Type B pancreatic cell (in vitro differentiated cells): ENCODE measurements at regions not wholly inside any gene's neighbourhood (a gene's known extent, or its start where the extent isn't known, plus 50 kb on each side); places are given as distances from the start of the nearest gene placed in this dataset.
"Not testable (repeated sequence)": the region's sequence is repeated elsewhere in the genome, so short reads cannot be mapped to it uniquely, and the experiment has no call there.

Experiments
- DNase-seq: peaks from one replicate; pipeline ENCODE4 v3.0.0; 2021; ENCODE audit warnings: mixed read lengths; ENCODE audit not compliant: unreplicated experiment; ENCODE audit errors: extremely low spot score
- H3K27ac Mint-ChIP-seq: 2 replicates; pipeline ENCODE4 v1.8.0; 2021; ENCODE audit warnings: mild to moderate bottlenecking, mixed read lengths
- H3K27me3 Mint-ChIP-seq: 2 replicates; pipeline ENCODE4 v1.8.0; 2021; ENCODE audit warnings: mixed read lengths
- H3K36me3 Mint-ChIP-seq: 2 replicates; pipeline ENCODE4 v1.8.0; 2021; ENCODE audit warnings: mixed read lengths
- H3K4me1 Mint-ChIP-seq: one replicate; pipeline ENCODE4 v1.8.0; 2021; ENCODE audit warnings: mixed read lengths; ENCODE audit not compliant: unreplicated experiment
- H3K4me3 Mint-ChIP-seq: 2 replicates; pipeline ENCODE4 v1.8.0; 2021; ENCODE audit warnings: mild to moderate bottlenecking, mixed read lengths
- H3K9me3 Mint-ChIP-seq: 2 replicates; pipeline ENCODE4 v1.8.0; 2021; ENCODE audit warnings: mixed read lengths
- TF ChIP-seq, protein P1 (sequence below): fragments of 200-600 bp; sonication (generic); conservative IDR thresholded peaks from 2 replicates; pipeline ENCODE4 v1.5.0; 2021; ENCODE audit warnings: antibody characterized with exemption, mild to moderate bottlenecking

DNA sequence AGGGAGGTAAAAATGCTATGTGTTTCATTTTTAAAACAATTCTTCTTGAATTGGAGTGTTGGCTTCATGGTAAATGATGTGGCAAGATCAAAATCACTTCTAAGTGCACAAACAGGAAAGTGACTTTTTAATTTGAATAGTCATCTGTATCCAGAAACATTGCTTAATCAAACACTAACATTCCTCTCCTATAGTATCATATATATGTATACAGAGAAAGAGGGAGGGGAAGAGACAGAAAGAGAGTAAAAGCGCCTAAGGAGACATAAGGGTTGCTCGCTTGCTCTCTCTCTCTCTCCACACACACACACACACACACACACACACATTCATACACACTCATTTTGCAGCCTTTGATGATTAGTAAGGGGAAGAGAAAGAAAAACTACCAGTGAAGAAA is 95.4 kb upstream of the PRDM9 start:
- TF ChIP-seq, protein P1, sequence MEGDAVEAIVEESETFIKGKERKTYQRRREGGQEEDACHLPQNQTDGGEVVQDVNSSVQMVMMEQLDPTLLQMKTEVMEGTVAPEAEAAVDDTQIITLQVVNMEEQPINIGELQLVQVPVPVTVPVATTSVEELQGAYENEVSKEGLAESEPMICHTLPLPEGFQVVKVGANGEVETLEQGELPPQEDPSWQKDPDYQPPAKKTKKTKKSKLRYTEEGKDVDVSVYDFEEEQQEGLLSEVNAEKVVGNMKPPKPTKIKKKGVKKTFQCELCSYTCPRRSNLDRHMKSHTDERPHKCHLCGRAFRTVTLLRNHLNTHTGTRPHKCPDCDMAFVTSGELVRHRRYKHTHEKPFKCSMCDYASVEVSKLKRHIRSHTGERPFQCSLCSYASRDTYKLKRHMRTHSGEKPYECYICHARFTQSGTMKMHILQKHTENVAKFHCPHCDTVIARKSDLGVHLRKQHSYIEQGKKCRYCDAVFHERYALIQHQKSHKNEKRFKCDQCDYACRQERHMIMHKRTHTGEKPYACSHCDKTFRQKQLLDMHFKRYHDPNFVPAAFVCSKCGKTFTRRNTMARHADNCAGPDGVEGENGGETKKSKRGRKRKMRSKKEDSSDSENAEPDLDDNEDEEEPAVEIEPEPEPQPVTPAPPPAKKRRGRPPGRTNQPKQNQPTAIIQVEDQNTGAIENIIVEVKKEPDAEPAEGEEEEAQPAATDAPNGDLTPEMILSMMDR, result no peak
- Mint-ChIP-seq H3K27ac (no peak overlapping the region), H3K4me1 (no peaks in the 10 kb centered on the region), H3K9me3 (no peaks in the 10 kb centered on the region), H3K4me3 (no peak overlapping the region), H3K36me3 (no peaks in the 10 kb centered on the region), H3K27me3 (no peaks in the 10 kb centered on the region)
- no peak for DNase-seq

DNA sequence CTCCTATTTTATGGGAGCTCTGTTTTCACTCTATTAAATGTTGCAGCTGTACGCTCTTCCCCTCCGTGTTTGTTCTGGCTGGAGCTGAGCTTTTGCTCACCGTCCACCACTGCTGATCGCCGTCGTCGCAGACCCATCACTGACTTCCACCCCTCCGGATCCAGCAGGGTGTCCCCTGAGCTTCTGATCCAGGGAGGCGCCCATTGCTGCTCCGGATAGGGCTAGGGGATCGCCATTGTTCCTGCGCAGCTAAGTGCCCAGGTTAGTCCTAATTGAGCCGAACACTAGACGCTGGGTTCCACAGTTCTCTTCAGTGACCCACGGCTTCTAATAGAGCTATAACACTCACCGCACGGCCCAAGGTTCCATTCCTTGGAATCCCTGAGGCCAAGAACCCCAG is 96.2 kb upstream of the PRDM9 start:
- Mint-ChIP-seq H3K36me3 (no peaks in the 10 kb centered on the region), H3K9me3 (no peaks in the 10 kb centered on the region), H3K4me3 (no peak overlapping the region), H3K27ac (no peak overlapping the region), H3K27me3 (no peaks in the 10 kb centered on the region), H3K4me1 (no peaks in the 10 kb centered on the region)
- DNase-seq, result no peak
- TF ChIP-seq, protein P1, result no peak

DNA sequence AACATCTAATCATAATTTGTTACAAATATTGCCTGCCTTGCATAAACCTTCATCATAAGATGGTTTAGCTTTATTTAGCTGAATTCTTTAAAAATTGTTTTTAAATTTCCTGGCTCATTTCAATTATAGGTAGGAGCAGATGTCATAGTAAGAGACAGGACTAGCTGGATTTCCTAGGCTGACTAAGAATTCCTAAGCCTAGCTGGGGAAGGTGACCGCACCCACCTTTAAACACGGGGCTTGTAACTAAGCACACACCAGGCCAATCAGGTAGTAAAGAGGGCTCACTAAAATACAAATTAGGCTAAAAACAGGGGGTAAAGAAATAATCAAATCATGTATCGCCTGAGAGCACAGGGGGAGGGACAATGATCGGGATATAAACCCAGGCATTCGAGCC is 96.6 kb upstream of the PRDM9 start:
- not testable (repeated sequence) for H3K27ac Mint-ChIP-seq, H3K36me3 Mint-ChIP-seq, H3K4me3 Mint-ChIP-seq, H3K9me3 Mint-ChIP-seq, H3K27me3 Mint-ChIP-seq, DNase-seq, H3K4me1 Mint-ChIP-seq

DNA sequence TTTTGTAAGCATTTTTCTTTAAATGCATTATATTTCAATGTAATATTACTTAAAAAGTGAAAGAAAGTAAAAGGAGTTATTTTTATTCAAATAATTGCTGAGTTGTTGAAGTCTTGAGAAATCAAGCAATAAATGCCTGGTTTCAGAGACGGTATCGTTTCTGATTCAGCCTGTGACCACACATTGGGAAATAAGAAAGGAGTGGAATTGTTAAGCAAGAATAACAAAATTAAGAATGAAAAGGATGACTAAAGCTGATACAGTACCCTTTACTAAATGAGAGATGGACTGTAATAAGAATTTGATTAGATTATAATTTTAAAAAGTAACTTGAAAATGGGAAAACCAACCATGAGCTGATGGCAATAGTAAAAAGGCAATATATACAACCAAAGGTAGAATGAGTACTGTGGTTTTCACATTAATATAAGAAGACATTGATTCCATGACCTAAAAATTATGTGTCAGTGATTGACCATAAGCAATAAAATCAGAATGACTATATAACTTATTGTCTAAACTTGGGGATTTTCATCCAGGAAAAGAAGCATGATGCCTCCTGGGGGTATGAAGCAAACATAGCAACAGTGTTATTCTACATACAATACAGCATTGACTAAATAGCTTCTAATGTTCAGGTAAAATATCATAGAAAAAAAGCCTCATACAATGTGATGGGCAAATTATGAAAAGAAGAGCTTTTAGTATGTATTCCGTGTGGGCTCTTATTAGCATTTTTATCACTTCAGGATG is 101.9 kb upstream of the PRDM9 start:
- Mint-ChIP-seq H3K27me3 (no peaks in the 10 kb centered on the region), H3K4me1 (no peaks in the 10 kb centered on the region), H3K36me3 (no peaks in the 10 kb centered on the region), H3K27ac (no peak overlapping the region), H3K9me3 (no peaks in the 10 kb centered on the region), H3K4me3 (no peak overlapping the region)
- no peak for DNase-seq
- TF ChIP-seq, protein P1, result peak; percentile 31

DNA sequence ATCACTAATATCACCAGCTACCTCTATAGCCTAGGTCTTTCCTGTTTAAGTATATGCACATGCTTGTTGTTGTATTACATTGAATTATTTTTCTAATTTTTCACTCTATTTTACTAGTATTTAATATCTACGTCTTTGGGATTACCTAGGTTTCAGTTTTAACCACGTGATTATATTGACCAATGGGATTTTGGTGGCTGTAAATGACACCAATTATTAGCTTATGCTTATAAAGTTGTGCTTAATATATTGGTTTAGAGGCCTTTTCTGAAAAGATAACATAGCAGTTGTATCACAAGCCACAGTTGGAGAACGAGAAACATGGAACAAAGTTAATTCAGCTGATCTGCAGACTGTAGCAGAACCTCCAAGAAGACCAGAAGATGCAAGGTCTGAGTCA is 104.8 kb upstream of the PRDM9 start:
- no peak overlapping the region for H3K27ac Mint-ChIP-seq
- no peaks in the 10 kb centered on the region for H3K4me1 Mint-ChIP-seq
- TF ChIP-seq, protein P1, result no peak
- no peak for DNase-seq
- H3K9me3 Mint-ChIP-seq, result no peaks in the 10 kb centered on the region
- no peak overlapping the region for H3K4me3 Mint-ChIP-seq
- H3K36me3 Mint-ChIP-seq, result no peaks in the 10 kb centered on the region
- H3K27me3 Mint-ChIP-seq, result no peaks in the 10 kb centered on the region

DNA sequence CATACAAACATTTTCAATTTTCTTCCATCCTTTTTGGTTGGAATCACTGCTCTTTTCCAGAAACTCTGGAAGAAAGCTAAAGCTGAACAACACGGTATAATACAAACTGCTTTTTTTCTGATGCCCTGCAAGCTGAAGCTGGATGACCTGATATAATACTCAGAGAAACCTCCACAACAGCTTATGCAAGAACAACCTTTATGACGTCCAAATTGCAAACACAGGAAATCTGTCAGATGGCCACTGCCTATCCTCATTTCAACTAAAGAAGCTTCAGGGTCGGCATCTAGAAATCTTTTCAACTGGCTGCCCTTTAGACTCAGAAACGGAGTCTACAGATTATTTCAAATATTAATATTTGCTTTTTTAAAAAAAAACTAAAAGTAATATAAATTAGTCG is 106.5 kb upstream of the PRDM9 start:
- Mint-ChIP-seq H3K9me3 (no peaks in the 10 kb centered on the region), H3K4me1 (no peaks in the 10 kb centered on the region), H3K27me3 (no peaks in the 10 kb centered on the region), H3K36me3 (no peaks in the 10 kb centered on the region), H3K27ac (no peak overlapping the region), H3K4me3 (no peak overlapping the region)
- DNase-seq, result no peak
- TF ChIP-seq, protein P1, result no peak
